ENCODE measurements at regions not wholly inside any gene's neighbourhood (a gene's known extent, or its start where the extent isn't known, plus 50 kb on each side); places are given as distances from the start of the nearest gene placed in this dataset.

- TF ChIP-seq POLR2A (IDR thresholded peaks at IDR 0.05; ENCODE audit: low read length) (no peak), GATA1 (IDR thresholded peaks at IDR 0.05; ENCODE audit: low read depth, low read length) (no peak)
Measured at GRCh38 chrX:137667776-137668175, 101.8 kb downstream of the ZIC3 start.

Measured in erythroblast (primary cell).